Fibroblast of lung (primary cell): ENCODE measurements at regions not wholly inside any gene's neighbourhood (a gene's known extent, or its start where the extent isn't known, plus 50 kb on each side); places are given as distances from the start of the nearest gene placed in this dataset.

ENCODE experiments used
- EZH2 ChIP-seq: IDR thresholded peaks from 2 replicates; pipeline ENCODE4 v1.5.1; 2012; ENCODE audit warnings: low read length, control low read depth, mild to moderate bottlenecking; ENCODE audit errors: missing control alignments
- TF ChIP-seq, protein P1 (sequence below), 2 donors: IDR thresholded peaks in 1 of 2; conservative IDR thresholded peaks in 1 of 2; 1 replicate in 1 of 2; 2 replicates in 1 of 2; pipeline ENCODE4 v1.5.1; 2011 to 2012; ENCODE audit warnings: low read length in 2 of 2, control low read depth in 1 of 2, inconsistent platforms in 1 of 2, low read depth in 1 of 2, mild to moderate bottlenecking in 1 of 2

DNA sequence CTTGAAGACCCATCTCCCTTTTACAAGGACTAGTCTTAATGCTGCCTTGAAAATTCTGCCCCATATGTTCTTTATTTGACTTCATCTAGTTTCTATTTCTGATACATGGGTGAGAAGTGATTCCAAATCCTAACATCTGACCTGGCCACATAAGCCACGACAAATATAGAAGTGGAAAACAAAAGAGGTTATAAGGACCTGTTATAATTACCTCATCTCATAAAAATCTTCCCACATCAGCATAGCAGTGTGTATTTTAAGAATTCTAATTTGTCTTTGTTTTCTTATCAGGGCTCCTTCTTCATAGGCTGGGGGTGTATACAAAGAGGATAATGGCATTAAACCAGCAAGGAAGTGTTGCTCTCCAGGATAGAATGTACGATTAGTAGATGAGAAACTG is 1007.4 kb downstream of the TTLL7 start:
- TF ChIP-seq, protein P1, sequence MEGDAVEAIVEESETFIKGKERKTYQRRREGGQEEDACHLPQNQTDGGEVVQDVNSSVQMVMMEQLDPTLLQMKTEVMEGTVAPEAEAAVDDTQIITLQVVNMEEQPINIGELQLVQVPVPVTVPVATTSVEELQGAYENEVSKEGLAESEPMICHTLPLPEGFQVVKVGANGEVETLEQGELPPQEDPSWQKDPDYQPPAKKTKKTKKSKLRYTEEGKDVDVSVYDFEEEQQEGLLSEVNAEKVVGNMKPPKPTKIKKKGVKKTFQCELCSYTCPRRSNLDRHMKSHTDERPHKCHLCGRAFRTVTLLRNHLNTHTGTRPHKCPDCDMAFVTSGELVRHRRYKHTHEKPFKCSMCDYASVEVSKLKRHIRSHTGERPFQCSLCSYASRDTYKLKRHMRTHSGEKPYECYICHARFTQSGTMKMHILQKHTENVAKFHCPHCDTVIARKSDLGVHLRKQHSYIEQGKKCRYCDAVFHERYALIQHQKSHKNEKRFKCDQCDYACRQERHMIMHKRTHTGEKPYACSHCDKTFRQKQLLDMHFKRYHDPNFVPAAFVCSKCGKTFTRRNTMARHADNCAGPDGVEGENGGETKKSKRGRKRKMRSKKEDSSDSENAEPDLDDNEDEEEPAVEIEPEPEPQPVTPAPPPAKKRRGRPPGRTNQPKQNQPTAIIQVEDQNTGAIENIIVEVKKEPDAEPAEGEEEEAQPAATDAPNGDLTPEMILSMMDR (conservative IDR thresholded peaks at IDR 0.05 in 1 of 2, IDR thresholded peaks at IDR 0.05 in 1 of 2; ENCODE audit: low read depth in 1 of 2, low read length in 2 of 2), result no peak
- TF ChIP-seq EZH2, result no peak
